K562 (cell line): ENCODE measurements at regions not wholly inside any gene's neighbourhood (a gene's known extent, or its start where the extent isn't known, plus 50 kb on each side); places are given as distances from the start of the nearest gene placed in this dataset.

Source experiments
- ATAC-seq: fragments of 200-7000 bp; cut with Tn5 transposase; 3 replicates; pipeline ENCODE4 v1.9.1; 2020; ENCODE audit warnings: moderate library complexity
- BruUV-seq: library from RNA; stranded (reverse); fragments of 400-500 nt; replicated peaks from 2 replicates; lab custom pipeline; 2021; lab: Mats Ljungman, UMichigan
- CTCF ChIA-PET: fragments of 300-600 bp; formaldehyde crosslinking; extraction: SDS; loops from one replicate; lab custom pipeline; 2021; ENCODE audit warnings: low intra/inter-chr PET ratio; lab: Yijun Ruan, JAX
- POLR2A ChIA-PET: fragments of 300-600, 350-650 bp; sonication (Branson Sonifier 250); formaldehyde crosslinking; extraction: SDS; loops from one replicate; lab custom pipeline; 2021; ENCODE audit warnings: antibody characterized with exemption, inconsistent platforms; lab: Yijun Ruan, JAX
- DNase-seq, 4 experiments: peaks; one replicate each; pipeline versions ENCODE4 v3.0.0 to v3.0.0-alpha.2; 2011 to 2018; ENCODE audit warnings: low spot score in 3 of 4, mixed read lengths in 3 of 4; ENCODE audit errors: extremely low read depth in 1 of 4
- FAIRE-seq: peaks from 2 replicates; lab custom pipeline; 2011; peaks lifted over from hg19 to GRCh38; lab: Jason Lieb, UNC
- H2AFZ ChIP-seq: 2 replicates; pipeline ENCODE4 v1.6.0; 2011; ENCODE audit warnings: low read depth, low read length, control low read depth, inconsistent platforms
- H3K27ac ChIP-seq: fragments of 200-600 bp; 3 replicates; pipeline ENCODE4 v1.8.0; 2011; ENCODE audit warnings: low read depth, mild to moderate bottlenecking, control low read depth, inconsistent platforms, low read length, moderate library complexity, mixed read lengths; ENCODE audit errors: extremely low read depth
- H3K27me3 ChIP-seq, 2 experiments: fragments of 300-600 bp in 1 of 2; 2 replicates in 1 of 2; 3 replicates in 1 of 2; pipeline versions ENCODE4 v1.6.0 to v1.8.0; 2011; ENCODE audit warnings: inconsistent platforms in 2 of 2, low read length in 2 of 2, mild to moderate bottlenecking in 1 of 2, mixed read lengths in 1 of 2, moderate library complexity in 1 of 2; ENCODE audit not compliant: control insufficient read depth in 2 of 2, insufficient read depth in 2 of 2
- H3K36me3 ChIP-seq: fragments of 300-600 bp; 3 replicates; pipeline ENCODE4 v1.8.0; 2011; ENCODE audit warnings: mild to moderate bottlenecking, low read length, inconsistent platforms; ENCODE audit not compliant: control insufficient read depth, insufficient read depth
- H3K4me1 ChIP-seq, 2 experiments: fragments of 200-600 bp in 1 of 2; replicated peaks in 1 of 2; 2 replicates in 1 of 2; 3 replicates in 1 of 2; pipeline versions ENCODE4 v1.5.1 to v1.8.0; 2011; ENCODE audit warnings: inconsistent platforms in 2 of 2, low read length in 2 of 2, mild to moderate bottlenecking in 1 of 2, mixed read lengths in 1 of 2, moderate library complexity in 1 of 2; ENCODE audit not compliant: control insufficient read depth in 2 of 2, insufficient read depth in 2 of 2
- H3K4me2 ChIP-seq: 2 replicates; pipeline ENCODE4 v1.6.1; 2011; ENCODE audit warnings: low read length, control low read depth, inconsistent platforms, mixed read lengths; ENCODE audit not compliant: insufficient read depth
- H3K4me3 ChIP-seq: fragments of 200-600 bp; sonication (generic), shearing (Covaris generic); 2 replicates; pipeline ENCODE4 v1.5.1; 2016; ENCODE audit warnings: control low read depth, inconsistent platforms
- H3K79me2 ChIP-seq: fragments of 200-600 bp; 3 replicates; pipeline ENCODE4 v1.8.0; 2011; ENCODE audit warnings: low read length, inconsistent platforms; ENCODE audit not compliant: control insufficient read depth, insufficient read depth
- H3K9ac ChIP-seq, 2 experiments: 2 replicates each; pipeline versions ENCODE4 v1.6.0 to v1.6.1; 2011; ENCODE audit warnings: low read depth in 2 of 2, low read length in 2 of 2, control low read depth in 1 of 2, inconsistent platforms in 1 of 2, mild to moderate bottlenecking in 1 of 2, mixed read lengths in 1 of 2; ENCODE audit not compliant: insufficient read depth in 1 of 2
- H3K9me1 ChIP-seq: one replicate; pipeline ENCODE4 v1.6.0; 2011; ENCODE audit warnings: inconsistent platforms, mild to moderate bottlenecking, low read length, moderate library complexity; ENCODE audit not compliant: control insufficient read depth, insufficient read depth
- H3K9me3 ChIP-seq: replicated peaks from 2 replicates; pipeline ENCODE4 v1.5.1; 2011; ENCODE audit warnings: low read depth, low read length, inconsistent platforms; ENCODE audit not compliant: control insufficient read depth, insufficient read depth
- H4K20me1 ChIP-seq: replicated peaks from 2 replicates; pipeline ENCODE4 v1.6.1; 2011; ENCODE audit warnings: low read length, inconsistent platforms, mixed read lengths; ENCODE audit not compliant: control insufficient read depth, insufficient read depth
- GTF2F1 ChIP-seq: IDR thresholded peaks from 2 replicates; pipeline ENCODE4 v1.6.1; 2011; ENCODE audit warnings: low read depth, low read length, improper control_type of control experiment
- KDM1A ChIP-seq, 2 experiments: fragments of 450-650 bp; IDR thresholded peaks; 2 replicates each; pipeline ENCODE4 v1.6.1; 2016; ENCODE audit warnings: mild to moderate bottlenecking in 2 of 2
- TCF3 ChIP-seq: sonication (generic); formaldehyde crosslinking; IDR thresholded peaks from 2 replicates; pipeline ENCODE4 v1.4.0; 2020; ENCODE audit warnings: mild to moderate bottlenecking, missing genetic modification reagents
- TEAD1 ChIP-seq, 2 experiments: fragments of 450-650 bp in 1 of 2; sonication (generic) in 1 of 2; formaldehyde crosslinking; IDR thresholded peaks; 2 replicates each; pipeline versions ENCODE4 v1.4.0 to v1.8.0; 2020 to 2022; ENCODE audit warnings: mild to moderate bottlenecking in 2 of 2, missing genetic modification reagents in 1 of 2
- THRAP3 ChIP-seq: fragments of 450-650 bp; IDR thresholded peaks from 2 replicates; pipeline ENCODE4 v1.6.1; 2016; ENCODE audit warnings: mild to moderate bottlenecking, inconsistent platforms, borderline replicate concordance
- ZFP36 ChIP-seq: fragments of 150-350 bp; IDR thresholded peaks from 2 replicates; pipeline ENCODE4 v1.6.1; 2018; ENCODE audit warnings: low read length, low read depth; ENCODE audit not compliant: partially characterized antibody
- ZNF140 ChIP-seq: fragments of 250-450 bp; sonication (Bioruptor Pico); IDR thresholded peaks from 2 replicates; pipeline ENCODE4 v1.8.0; 2021; ENCODE audit warnings: moderate library complexity, mild to moderate bottlenecking, inconsistent platforms
- ZNF347 ChIP-seq: fragments of 450-650 bp; formaldehyde crosslinking; IDR thresholded peaks from 2 replicates; pipeline ENCODE4 v1.4.0; 2020; ENCODE audit warnings: low read depth, mild to moderate bottlenecking, moderate library complexity
- ZNF584 ChIP-seq: fragments of 200-800 bp; sonication (Bioruptor generic); IDR thresholded peaks from 2 replicates; pipeline ENCODE4 v1.6.1; 2016; ENCODE audit warnings: low read depth, mild to moderate bottlenecking, missing genetic modification characterization, missing compliant biosample characterization
- ZNF717 ChIP-seq: fragments of 250-450 bp; sonication (Bioruptor Pico); IDR thresholded peaks from 2 replicates; pipeline ENCODE4 v1.5.0; 2021
- WGBS: fragments of 100-300 bp; shearing (Covaris generic); methylation state at CpG from one replicate; pipeline ENCODE4 v1.1.6; 2016; ENCODE audit warnings: low coverage, mixed read lengths; ENCODE audit not compliant: insufficient coverage; ENCODE audit errors: missing lambda C conversion rate; 5-methylcytosine and 5-hydroxymethylcytosine counted together
- in situ Hi-C: fragments of 300-500 bp; cut with MboI; formaldehyde crosslinking; loops from 4 replicates; pipeline ENCODE4 v1.15.0; 2018; ENCODE audit warnings: inconsistent platforms, mixed read lengths
- intact Hi-C: fragments of 100-400 bp; cut with micrococcal nuclease; formaldehyde crosslinking; loops from 2 replicates; pipeline ENCODE4 v1.14.2; 2022
- TF ChIP-seq, protein P1 (sequence below): fragments of 450-650 bp; IDR thresholded peaks from 2 replicates; pipeline ENCODE4 v1.6.1; 2017; ENCODE audit warnings: mild to moderate bottlenecking, moderate library complexity
- TF ChIP-seq, protein P2 (sequence below): fragments of 200-800 bp; sonication (Bioruptor generic); IDR thresholded peaks from 2 replicates; pipeline ENCODE4 v1.6.1; 2016; ENCODE audit warnings: missing genetic modification characterization, missing compliant biosample characterization
- TF ChIP-seq, protein P3 (sequence below): IDR thresholded peaks from 2 replicates; pipeline ENCODE4 v1.6.1; 2016; ENCODE audit warnings: missing genetic modification characterization, missing compliant biosample characterization
- TF ChIP-seq, protein P4 (sequence below), 2 experiments: fragments of 200-800 bp in 1 of 2; sonication (Bioruptor generic) in 1 of 2; sonication (generic) in 1 of 2; formaldehyde crosslinking in 1 of 2; IDR thresholded peaks in 1 of 2; conservative IDR thresholded peaks in 1 of 2; 2 replicates each; pipeline versions ENCODE4 v1.5.0 to v1.6.1; 2016 to 2020; ENCODE audit warnings: missing compliant biosample characterization in 1 of 2, missing genetic modification characterization in 1 of 2, missing genetic modification reagents in 1 of 2

DNA sequence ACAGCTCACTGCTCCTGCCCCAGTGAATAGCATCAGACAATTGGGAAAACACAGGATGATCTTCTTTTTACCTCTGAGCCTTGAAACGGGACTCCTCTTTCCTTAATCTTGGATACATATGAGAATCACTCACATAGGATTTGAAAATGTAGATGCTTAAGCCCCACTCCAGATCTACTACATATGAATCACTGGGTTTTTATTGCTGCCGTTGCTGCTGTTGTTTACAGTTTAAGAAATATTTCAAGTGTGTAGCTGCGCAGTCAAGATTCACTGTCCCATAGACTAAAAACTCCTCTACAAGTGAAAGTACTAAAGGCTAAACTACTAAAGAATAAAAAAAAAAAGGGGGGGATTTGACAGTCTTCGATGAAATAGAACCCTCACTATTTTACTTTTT, 765.9 kb downstream of the NTRK3 start:
- no peak for ATAC-seq
- H3K27me3 ChIP-seq = no peaks in the 10 kb centered on the region
- H3K9me1 ChIP-seq = no peaks in the 10 kb centered on the region
- 32% methylated on average over 4 of the region's 4 CpGs for WGBS
- H3K9ac ChIP-seq = no peak overlapping the region
- DNase-seq = no peak
- no peaks in the 10 kb centered on the region for H3K9me3 ChIP-seq
- ChIA-PET CTCF (no interaction called here), POLR2A (interaction anchor here (0.5 kb wide), 1 partner anchor 526 kb away, joined by 3 read pairs; no protein-coding TSS in a partner anchor)
- BruUV-seq = no TSS peak
- H3K79me2 ChIP-seq = no peaks in the 10 kb centered on the region
- no peak overlapping the region for H3K4me3 ChIP-seq
- no peaks in the 10 kb centered on the region for H4K20me1 ChIP-seq
- H3K36me3 ChIP-seq = peaks cover 9% of the 10 kb centered on the region; the same call in 2 of the 3 replicates
- no peak overlapping the region for H3K27ac ChIP-seq
- intact Hi-C loops = no loop called here
- no peak overlapping the region for H3K4me2 ChIP-seq
- in situ Hi-C loops = no loop called here
- no peaks in the 10 kb centered on the region for H3K4me1 ChIP-seq
- no peak for FAIRE-seq
- H2AFZ ChIP-seq = no peak overlapping the region
- TF ChIP-seq TEAD1 (CRISPR knock-in tag; IDR thresholded peaks at IDR 0.05) (no peak), ZFP36 (no peak), GTF2F1 (no peak), ZNF347 (CRISPR knock-in tag) (no peak), ZNF717 (CRISPR knock-in tag) (no peak), ZNF584 (no peak), KDM1A (IDR thresholded peaks at IDR 0.05) (no peak), THRAP3 (no peak), TCF3 (CRISPR knock-in tag) (no peak), ZNF140 (CRISPR knock-in tag) (no peak)
- TF ChIP-seq, protein P1, sequence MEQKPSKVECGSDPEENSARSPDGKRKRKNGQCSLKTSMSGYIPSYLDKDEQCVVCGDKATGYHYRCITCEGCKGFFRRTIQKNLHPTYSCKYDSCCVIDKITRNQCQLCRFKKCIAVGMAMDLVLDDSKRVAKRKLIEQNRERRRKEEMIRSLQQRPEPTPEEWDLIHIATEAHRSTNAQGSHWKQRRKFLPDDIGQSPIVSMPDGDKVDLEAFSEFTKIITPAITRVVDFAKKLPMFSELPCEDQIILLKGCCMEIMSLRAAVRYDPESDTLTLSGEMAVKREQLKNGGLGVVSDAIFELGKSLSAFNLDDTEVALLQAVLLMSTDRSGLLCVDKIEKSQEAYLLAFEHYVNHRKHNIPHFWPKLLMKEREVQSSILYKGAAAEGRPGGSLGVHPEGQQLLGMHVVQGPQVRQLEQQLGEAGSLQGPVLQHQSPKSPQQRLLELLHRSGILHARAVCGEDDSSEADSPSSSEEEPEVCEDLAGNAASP = no peak
- TF ChIP-seq, protein P2, sequence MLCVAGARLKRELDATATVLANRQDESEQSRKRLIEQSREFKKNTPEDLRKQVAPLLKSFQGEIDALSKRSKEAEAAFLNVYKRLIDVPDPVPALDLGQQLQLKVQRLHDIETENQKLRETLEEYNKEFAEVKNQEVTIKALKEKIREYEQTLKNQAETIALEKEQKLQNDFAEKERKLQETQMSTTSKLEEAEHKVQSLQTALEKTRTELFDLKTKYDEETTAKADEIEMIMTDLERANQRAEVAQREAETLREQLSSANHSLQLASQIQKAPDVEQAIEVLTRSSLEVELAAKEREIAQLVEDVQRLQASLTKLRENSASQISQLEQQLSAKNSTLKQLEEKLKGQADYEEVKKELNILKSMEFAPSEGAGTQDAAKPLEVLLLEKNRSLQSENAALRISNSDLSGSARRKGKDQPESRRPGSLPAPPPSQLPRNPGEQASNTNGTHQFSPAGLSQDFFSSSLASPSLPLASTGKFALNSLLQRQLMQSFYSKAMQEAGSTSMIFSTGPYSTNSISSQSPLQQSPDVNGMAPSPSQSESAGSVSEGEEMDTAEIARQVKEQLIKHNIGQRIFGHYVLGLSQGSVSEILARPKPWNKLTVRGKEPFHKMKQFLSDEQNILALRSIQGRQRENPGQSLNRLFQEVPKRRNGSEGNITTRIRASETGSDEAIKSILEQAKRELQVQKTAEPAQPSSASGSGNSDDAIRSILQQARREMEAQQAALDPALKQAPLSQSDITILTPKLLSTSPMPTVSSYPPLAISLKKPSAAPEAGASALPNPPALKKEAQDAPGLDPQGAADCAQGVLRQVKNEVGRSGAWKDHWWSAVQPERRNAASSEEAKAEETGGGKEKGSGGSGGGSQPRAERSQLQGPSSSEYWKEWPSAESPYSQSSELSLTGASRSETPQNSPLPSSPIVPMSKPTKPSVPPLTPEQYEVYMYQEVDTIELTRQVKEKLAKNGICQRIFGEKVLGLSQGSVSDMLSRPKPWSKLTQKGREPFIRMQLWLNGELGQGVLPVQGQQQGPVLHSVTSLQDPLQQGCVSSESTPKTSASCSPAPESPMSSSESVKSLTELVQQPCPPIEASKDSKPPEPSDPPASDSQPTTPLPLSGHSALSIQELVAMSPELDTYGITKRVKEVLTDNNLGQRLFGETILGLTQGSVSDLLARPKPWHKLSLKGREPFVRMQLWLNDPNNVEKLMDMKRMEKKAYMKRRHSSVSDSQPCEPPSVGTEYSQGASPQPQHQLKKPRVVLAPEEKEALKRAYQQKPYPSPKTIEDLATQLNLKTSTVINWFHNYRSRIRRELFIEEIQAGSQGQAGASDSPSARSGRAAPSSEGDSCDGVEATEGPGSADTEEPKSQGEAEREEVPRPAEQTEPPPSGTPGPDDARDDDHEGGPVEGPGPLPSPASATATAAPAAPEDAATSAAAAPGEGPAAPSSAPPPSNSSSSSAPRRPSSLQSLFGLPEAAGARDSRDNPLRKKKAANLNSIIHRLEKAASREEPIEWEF = no peak
- TF ChIP-seq, protein P3, sequence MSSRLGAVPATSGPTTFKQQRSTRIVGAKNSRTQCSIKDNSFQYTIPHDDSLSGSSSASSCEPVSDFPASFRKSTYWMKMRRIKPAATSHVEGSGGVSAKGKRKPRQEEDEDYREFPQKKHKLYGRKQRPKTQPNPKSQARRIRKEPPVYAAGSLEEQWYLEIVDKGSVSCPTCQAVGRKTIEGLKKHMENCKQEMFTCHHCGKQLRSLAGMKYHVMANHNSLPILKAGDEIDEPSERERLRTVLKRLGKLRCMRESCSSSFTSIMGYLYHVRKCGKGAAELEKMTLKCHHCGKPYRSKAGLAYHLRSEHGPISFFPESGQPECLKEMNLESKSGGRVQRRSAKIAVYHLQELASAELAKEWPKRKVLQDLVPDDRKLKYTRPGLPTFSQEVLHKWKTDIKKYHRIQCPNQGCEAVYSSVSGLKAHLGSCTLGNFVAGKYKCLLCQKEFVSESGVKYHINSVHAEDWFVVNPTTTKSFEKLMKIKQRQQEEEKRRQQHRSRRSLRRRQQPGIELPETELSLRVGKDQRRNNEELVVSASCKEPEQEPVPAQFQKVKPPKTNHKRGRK (tag) = no peak
- TF ChIP-seq, protein P4, sequence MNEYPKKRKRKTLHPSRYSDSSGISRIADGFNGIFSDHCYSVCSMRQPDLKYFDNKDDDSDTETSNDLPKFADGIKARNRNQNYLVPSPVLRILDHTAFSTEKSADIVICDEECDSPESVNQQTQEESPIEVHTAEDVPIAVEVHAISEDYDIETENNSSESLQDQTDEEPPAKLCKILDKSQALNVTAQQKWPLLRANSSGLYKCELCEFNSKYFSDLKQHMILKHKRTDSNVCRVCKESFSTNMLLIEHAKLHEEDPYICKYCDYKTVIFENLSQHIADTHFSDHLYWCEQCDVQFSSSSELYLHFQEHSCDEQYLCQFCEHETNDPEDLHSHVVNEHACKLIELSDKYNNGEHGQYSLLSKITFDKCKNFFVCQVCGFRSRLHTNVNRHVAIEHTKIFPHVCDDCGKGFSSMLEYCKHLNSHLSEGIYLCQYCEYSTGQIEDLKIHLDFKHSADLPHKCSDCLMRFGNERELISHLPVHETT (CRISPR knock-in tag; conservative IDR thresholded peaks at IDR 0.05 in 1 of 2, IDR thresholded peaks at IDR 0.05 in 1 of 2) = no peak
